Body of pancreas (tissue), 4 donors: ENCODE measurements at regions not wholly inside any gene's neighbourhood (a gene's known extent, or its start where the extent isn't known, plus 50 kb on each side); places are given as distances from the start of the nearest gene placed in this dataset.
"Not testable (repeated sequence)": the region's sequence is repeated elsewhere in the genome, so short reads cannot be mapped to it uniquely, and the experiment has no call there.

Experiments used
- POLR2A ChIP-seq, 3 donors: fragments of 450-650 bp; IDR thresholded peaks; one replicate each; pipeline ENCODE4 v1.6.1; 2016; ENCODE audit warnings: antibody characterized with exemption in 3 of 3, mild to moderate bottlenecking in 2 of 3
- TF ChIP-seq, protein P1 (sequence below), 7 experiments: fragments of 450-650 bp in 4 of 7; fragments of 200-600 bp in 3 of 7; sonication (generic) in 3 of 7; IDR thresholded peaks; one replicate each; pipeline ENCODE4 v1.5.1; 2016 to 2019; ENCODE audit warnings: antibody characterized with exemption in 7 of 7

DNA sequence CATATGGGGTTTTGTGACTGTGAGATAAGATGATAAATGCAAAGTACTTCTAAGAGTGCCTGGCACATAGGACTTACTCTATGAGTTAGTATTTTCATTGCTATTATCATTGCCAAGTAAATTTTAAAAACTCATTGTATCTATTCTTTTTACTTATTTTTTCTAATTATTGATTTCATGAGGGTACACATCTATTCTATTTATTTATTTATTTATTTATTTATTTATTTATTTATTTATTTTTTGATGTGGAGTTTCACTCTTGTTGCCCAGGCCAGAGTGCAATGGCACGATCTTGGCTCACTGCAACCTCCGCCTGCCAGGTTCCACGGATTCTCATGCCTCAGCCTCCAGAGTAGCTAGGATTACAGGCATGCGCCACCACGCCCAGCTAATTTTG lies 556.6 kb upstream of the DIAPH2 start:
- TF ChIP-seq, protein P1, sequence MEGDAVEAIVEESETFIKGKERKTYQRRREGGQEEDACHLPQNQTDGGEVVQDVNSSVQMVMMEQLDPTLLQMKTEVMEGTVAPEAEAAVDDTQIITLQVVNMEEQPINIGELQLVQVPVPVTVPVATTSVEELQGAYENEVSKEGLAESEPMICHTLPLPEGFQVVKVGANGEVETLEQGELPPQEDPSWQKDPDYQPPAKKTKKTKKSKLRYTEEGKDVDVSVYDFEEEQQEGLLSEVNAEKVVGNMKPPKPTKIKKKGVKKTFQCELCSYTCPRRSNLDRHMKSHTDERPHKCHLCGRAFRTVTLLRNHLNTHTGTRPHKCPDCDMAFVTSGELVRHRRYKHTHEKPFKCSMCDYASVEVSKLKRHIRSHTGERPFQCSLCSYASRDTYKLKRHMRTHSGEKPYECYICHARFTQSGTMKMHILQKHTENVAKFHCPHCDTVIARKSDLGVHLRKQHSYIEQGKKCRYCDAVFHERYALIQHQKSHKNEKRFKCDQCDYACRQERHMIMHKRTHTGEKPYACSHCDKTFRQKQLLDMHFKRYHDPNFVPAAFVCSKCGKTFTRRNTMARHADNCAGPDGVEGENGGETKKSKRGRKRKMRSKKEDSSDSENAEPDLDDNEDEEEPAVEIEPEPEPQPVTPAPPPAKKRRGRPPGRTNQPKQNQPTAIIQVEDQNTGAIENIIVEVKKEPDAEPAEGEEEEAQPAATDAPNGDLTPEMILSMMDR (IDR thresholded peaks at IDR 0.05): not testable (repeated sequence)
- TF ChIP-seq POLR2A (IDR thresholded peaks at IDR 0.05): not testable (repeated sequence)
